ENCODE measurements at regions not wholly inside any gene's neighbourhood (a gene's known extent, or its start where the extent isn't known, plus 50 kb on each side); places are given as distances from the start of the nearest gene placed in this dataset.
"Not testable (repeated sequence)": the region's sequence is repeated elsewhere in the genome, so short reads cannot be mapped to it uniquely, and the experiment has no call there.

GRCh38 chrX:107296184-107296583 lies 89.8 kb downstream of the DNAAF6 start:
- H4K8ac ChIP-seq (ENCODE audit: extremely low read depth, insufficient read depth, low read length); H4K5ac ChIP-seq (ENCODE audit: insufficient read length, low read depth, low read length); H2BK5ac ChIP-seq (ENCODE audit: low read depth, low read length); H2BK12ac ChIP-seq (ENCODE audit: low read depth, low read length); H2BK15ac ChIP-seq (ENCODE audit: low read length); H3K36me3 ChIP-seq (ENCODE audit: control insufficient read depth in 2 of 4, insufficient read depth in 4 of 4, low read length in 3 of 4); H3K23me2 ChIP-seq (ENCODE audit: low read depth, low read length); H3K27me3 ChIP-seq (replicated peaks in 1 of 4; ENCODE audit: control insufficient read depth in 3 of 4, extremely low read depth in 1 of 4, insufficient read depth in 3 of 4, low read length in 3 of 4); H2BK20ac ChIP-seq (ENCODE audit: low read length); H2AFZ ChIP-seq (ENCODE audit: low read length); H3K4ac ChIP-seq (replicated peaks; ENCODE audit: insufficient read length, low read depth, low read length); H3K79me1 ChIP-seq (ENCODE audit: low read depth, low read length); H3K18ac ChIP-seq (ENCODE audit: extremely low read depth, low read length); H3K56ac ChIP-seq (replicated peaks; ENCODE audit: insufficient read length, low read depth, low read length); FAIRE-seq; H3K27ac ChIP-seq (ENCODE audit: low read depth, low read length); H3K79me2 ChIP-seq (ENCODE audit: control insufficient read depth in 1 of 2, insufficient read depth in 2 of 2, low read length in 2 of 2); H3K14ac ChIP-seq (ENCODE audit: insufficient read length); H3K23ac ChIP-seq (ENCODE audit: insufficient read length); H3K4me1 ChIP-seq (replicated peaks in 1 of 4; ENCODE audit: control insufficient read depth in 3 of 4, insufficient read depth in 4 of 4, low read length in 3 of 4); CTCF ChIA-PET (ENCODE audit: partially characterized antibody); DNase-seq (ENCODE audit: low read depth in 1 of 2, low spot score in 2 of 2); H2BK120ac ChIP-seq (replicated peaks; ENCODE audit: low read depth, low read length); H4K91ac ChIP-seq (replicated peaks; ENCODE audit: insufficient read length, low read length); H2AK5ac ChIP-seq (ENCODE audit: low read depth, low read length); H3K4me2 ChIP-seq (ENCODE audit: insufficient read depth in 1 of 2, low read depth in 2 of 2, low read length in 2 of 2); H3K9ac ChIP-seq (replicated peaks in 1 of 4; ENCODE audit: extremely low read depth in 1 of 4, low read depth in 3 of 4, low read length in 3 of 4); H3K4me3 ChIP-seq (ENCODE audit: extremely low read depth in 1 of 4, insufficient read depth in 2 of 4, low read depth in 3 of 4, low read length in 4 of 4); H4K20me1 ChIP-seq (replicated peaks in 1 of 2; ENCODE audit: control insufficient read depth in 1 of 2, insufficient read depth in 2 of 2, low read length in 2 of 2); H3K9me3 ChIP-seq (ENCODE audit: insufficient read depth in 2 of 2, low read depth in 1 of 2, low read length in 1 of 2): not testable (repeated sequence)
- POLR2A ChIA-PET (ENCODE audit: partially characterized antibody), result interaction anchor here (0.6 kb wide), 1 partner anchor 93 kb away, joined by 3 read pairs; no protein-coding TSS in a partner anchor
- no CpG with 5 or more reads among the region's 2 CpGs for WGBS, 2 experiments (ENCODE audit: extremely low coverage in 1 of 2, insufficient coverage in 1 of 2, insufficient read length in 1 of 2, insufficient replicate concordance in 2 of 2, low coverage in 1 of 2, low lambda C conversion rate in 2 of 2, missing lambda C conversion rate in 1 of 2)

Data from H1 (cell line).